ENCODE measurements at regions not wholly inside any gene's neighbourhood (a gene's known extent, or its start where the extent isn't known, plus 50 kb on each side); places are given as distances from the start of the nearest gene placed in this dataset.

GRCh38 chr11:133595998-133596590 is 63.8 kb upstream of the OPCML start:
- no peak for TF ChIP-seq CTCF (IDR thresholded peaks at IDR 0.05)
- TF ChIP-seq POLR2A (IDR thresholded peaks at IDR 0.05) = no peak
- intact Hi-C loops (cut with DNase I; ENCODE audit: low total_unique reads) = no loop called here
- DNase-seq (ENCODE audit: low spot score in 2 of 2) = no peak
- 88 to 92% methylated on average over 21 of the region's 21 CpGs for WGBS, 2 donors
- no peak overlapping the region for H3K4me3 ChIP-seq (ENCODE audit: low read depth, poor library complexity, severe bottlenecking)

- WGBS, 2 donors = 69 to 85% methylated on average over 2 of the region's 2 CpGs
- no peak for DNase-seq (ENCODE audit: low spot score in 2 of 2)
- no peak for TF ChIP-seq POLR2A (IDR thresholded peaks at IDR 0.05)
- TF ChIP-seq CTCF (IDR thresholded peaks at IDR 0.05) = no peak
- intact Hi-C loops (cut with DNase I; ENCODE audit: low total_unique reads) = no loop called here
- H3K4me3 ChIP-seq (ENCODE audit: low read depth, poor library complexity, severe bottlenecking) = no peak overlapping the region
Observed at GRCh38 chr11:133593036-133593435, 60.7 kb upstream of the OPCML start.

GRCh38 chr11:133586903-133587517 is 54.7 kb upstream of the OPCML start:
- no peak overlapping the region for H3K4me3 ChIP-seq (ENCODE audit: low read depth, poor library complexity, severe bottlenecking)
- TF ChIP-seq POLR2A (IDR thresholded peaks at IDR 0.05) (no peak), CTCF (IDR thresholded peaks at IDR 0.05) (no peak)
- no peak for DNase-seq (ENCODE audit: low spot score in 2 of 2)
- 87 to 91% methylated on average over 5 of the region's 5 CpGs for WGBS, 2 donors
- intact Hi-C loops (cut with DNase I; ENCODE audit: low total_unique reads) = no loop called here

GRCh38 chr11:133582750-133583149 is 50.4 kb upstream of the OPCML start:
- no peak for TF ChIP-seq POLR2A (IDR thresholded peaks at IDR 0.05)
- no peak for TF ChIP-seq CTCF (IDR thresholded peaks at IDR 0.05)
- no peak for DNase-seq (ENCODE audit: low spot score in 2 of 2)
- intact Hi-C loops (cut with DNase I; ENCODE audit: low total_unique reads) = no loop called here
- WGBS, 2 donors = 51 to 58% methylated on average over 7 of the region's 7 CpGs
- H3K4me3 ChIP-seq (ENCODE audit: low read depth, poor library complexity, severe bottlenecking) = no peak overlapping the region

GRCh38 chr11:133582326-133582725 is 50.0 kb upstream of the OPCML start:
- H3K4me3 ChIP-seq (ENCODE audit: low read depth, poor library complexity, severe bottlenecking) = no peak overlapping the region
- intact Hi-C loops (cut with DNase I; ENCODE audit: low total_unique reads) = no loop called here
- TF ChIP-seq CTCF (IDR thresholded peaks at IDR 0.05) (no peak), POLR2A (IDR thresholded peaks at IDR 0.05) (no peak)
- no peak for DNase-seq (ENCODE audit: low spot score in 2 of 2)
- WGBS, 2 donors = 45 to 56% methylated on average over 1 of the region's 1 CpG

Data from lower leg skin (tissue), 4 donors.